ENCODE measurements at regions not wholly inside any gene's neighbourhood (a gene's known extent, or its start where the extent isn't known, plus 50 kb on each side); places are given as distances from the start of the nearest gene placed in this dataset.
"Not testable (repeated sequence)": the region's sequence is repeated elsewhere in the genome, so short reads cannot be mapped to it uniquely, and the experiment has no call there.

DNA sequence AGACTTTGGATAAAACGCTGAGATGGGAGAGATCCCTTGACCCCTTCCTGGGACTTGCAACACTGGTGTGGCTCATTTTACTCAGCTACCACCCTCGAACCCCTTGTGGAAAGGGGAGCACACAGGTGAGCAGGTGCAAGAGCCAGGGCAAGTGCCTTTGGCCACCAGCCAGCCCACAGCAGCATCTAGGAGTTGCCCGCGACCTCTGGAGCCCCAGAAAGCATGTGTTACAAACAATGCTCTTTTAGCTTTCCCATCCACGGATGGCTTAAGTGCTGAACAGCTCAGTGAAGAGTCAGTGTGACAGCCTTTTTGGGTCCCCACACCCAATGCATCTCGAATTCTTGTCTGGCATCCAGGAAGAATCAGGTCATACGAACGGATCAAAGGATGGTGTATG, 197.8 kb downstream of the MEMO1 start:
- no peak for DNase-seq
- TF ChIP-seq, protein P1, sequence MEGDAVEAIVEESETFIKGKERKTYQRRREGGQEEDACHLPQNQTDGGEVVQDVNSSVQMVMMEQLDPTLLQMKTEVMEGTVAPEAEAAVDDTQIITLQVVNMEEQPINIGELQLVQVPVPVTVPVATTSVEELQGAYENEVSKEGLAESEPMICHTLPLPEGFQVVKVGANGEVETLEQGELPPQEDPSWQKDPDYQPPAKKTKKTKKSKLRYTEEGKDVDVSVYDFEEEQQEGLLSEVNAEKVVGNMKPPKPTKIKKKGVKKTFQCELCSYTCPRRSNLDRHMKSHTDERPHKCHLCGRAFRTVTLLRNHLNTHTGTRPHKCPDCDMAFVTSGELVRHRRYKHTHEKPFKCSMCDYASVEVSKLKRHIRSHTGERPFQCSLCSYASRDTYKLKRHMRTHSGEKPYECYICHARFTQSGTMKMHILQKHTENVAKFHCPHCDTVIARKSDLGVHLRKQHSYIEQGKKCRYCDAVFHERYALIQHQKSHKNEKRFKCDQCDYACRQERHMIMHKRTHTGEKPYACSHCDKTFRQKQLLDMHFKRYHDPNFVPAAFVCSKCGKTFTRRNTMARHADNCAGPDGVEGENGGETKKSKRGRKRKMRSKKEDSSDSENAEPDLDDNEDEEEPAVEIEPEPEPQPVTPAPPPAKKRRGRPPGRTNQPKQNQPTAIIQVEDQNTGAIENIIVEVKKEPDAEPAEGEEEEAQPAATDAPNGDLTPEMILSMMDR (IDR thresholded peaks at IDR 0.05; ENCODE audit: low read depth, low read length): no peak
- Histone ChIP-seq H3K9me3 (ENCODE audit: severe bottlenecking) (no peaks in the 10 kb centered on the region), H3K27me3 (ENCODE audit: insufficient read depth, low read depth, severe bottlenecking) (peaks cover 11% of the 10 kb centered on the region), H3K27ac (no peak overlapping the region), H3K36me3 (no peaks in the 10 kb centered on the region), H3K4me3 (ENCODE audit: low read depth, low read length) (no peak overlapping the region)

DNA sequence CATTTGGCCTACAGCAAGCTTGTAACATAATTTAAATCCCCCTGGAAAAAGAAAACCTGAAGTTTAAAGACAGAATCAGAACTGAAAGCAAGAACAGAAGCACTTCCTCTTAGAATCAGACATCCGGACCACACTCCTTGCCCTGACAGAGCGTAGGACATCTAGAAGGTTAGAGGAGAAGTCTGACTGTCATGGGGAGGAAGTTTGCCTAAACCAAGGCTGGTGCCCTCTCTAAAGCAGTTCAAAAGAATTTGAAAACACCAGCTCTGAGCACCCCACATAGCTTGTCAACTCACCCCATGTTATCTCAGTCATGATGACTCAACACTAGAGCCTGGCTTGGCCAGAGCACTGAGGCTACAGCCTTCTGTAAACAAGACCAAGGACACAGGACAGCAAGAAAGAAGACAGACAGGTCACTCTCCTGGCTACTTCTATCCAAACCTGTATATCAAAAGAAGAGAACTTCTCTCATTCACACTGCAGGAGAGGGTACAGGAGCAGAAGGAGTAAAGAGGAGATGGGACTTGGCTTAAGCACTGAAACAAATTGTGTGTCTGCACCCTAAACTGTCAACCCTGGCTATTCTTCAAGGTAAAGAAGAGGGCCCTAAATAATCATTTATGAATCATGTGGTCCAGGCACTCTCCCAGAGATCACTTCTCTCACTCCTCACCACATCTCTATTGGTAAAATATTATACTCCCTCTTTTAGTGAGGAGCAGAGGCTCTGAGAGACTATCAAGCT, 198.6 kb downstream of the MEMO1 start:
- Histone ChIP-seq H3K27ac (no peak overlapping the region), H3K4me3 (ENCODE audit: low read depth, low read length) (no peak overlapping the region), H3K36me3 (no peaks in the 10 kb centered on the region), H3K9me3 (ENCODE audit: severe bottlenecking) (no peaks in the 10 kb centered on the region), H3K27me3 (ENCODE audit: insufficient read depth, low read depth, severe bottlenecking) (peaks cover 4% of the 10 kb centered on the region)
- no peak for DNase-seq
- TF ChIP-seq, protein P1 (IDR thresholded peaks at IDR 0.05; ENCODE audit: low read depth, low read length): no peak

DNA sequence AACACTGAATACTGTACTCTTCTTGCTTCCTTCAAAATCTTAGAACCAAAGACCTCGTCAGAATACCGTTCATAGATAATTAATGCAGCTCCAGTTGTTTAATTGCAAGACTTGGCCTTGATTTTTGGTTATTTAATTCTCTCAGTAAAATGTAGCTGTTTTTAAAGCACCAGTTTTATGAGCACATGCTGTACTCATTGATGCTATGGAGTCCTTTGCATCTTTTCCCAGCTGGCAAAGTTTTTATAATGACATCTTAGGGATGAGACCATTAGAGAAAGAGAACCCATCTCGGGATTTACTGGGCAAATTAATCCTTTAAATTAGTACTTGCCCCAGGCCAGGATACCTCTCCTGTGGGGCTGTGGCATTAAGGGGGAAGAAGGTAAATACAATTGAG, 199.3 kb downstream of the MEMO1 start:
- no peak overlapping the region for H3K4me3 ChIP-seq (ENCODE audit: low read depth, low read length)
- no peak overlapping the region for H3K27ac ChIP-seq
- TF ChIP-seq, protein P1 (IDR thresholded peaks at IDR 0.05; ENCODE audit: low read depth, low read length): no peak
- peaks cover 4% of the 10 kb centered on the region for H3K27me3 ChIP-seq (ENCODE audit: insufficient read depth, low read depth, severe bottlenecking)
- H3K36me3 ChIP-seq: no peaks in the 10 kb centered on the region
- DNase-seq: no peak
- H3K9me3 ChIP-seq (ENCODE audit: severe bottlenecking): no peaks in the 10 kb centered on the region

DNA sequence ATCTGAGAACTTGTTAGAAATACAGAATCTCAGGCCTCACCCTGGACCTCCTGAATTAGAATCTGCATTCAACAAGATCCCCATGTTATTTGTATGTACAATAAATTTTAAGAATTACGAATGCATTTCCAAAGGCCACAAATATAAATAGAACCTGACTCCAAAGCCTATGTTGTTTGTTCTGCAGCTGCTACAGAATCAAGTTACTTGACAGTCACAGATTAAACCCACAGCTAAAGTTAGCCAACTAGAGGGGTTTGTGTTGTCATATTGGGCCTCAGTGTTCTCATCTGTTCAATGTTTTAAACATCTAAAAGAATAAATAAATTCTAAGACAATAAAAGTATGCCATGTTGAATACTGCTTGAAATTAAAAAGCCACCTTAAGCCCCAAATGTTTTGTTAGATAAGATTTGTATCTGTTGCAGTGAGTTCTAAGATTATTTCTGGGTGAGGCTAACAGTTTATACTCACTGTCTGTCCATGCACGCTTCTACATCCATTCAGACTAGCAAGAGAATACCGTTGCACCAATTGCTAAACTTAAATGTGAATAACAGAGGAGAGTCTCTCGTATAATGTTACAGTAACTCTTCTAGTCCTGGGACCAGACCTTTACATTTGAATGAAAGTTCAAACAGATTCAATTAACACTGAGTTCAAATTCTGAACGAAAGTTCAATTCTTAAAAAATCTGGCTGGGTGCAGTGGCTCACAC, 200.4 kb downstream of the MEMO1 start:
- DNase-seq: no peak
- TF ChIP-seq, protein P1 (IDR thresholded peaks at IDR 0.05; ENCODE audit: low read depth, low read length): no peak
- Histone ChIP-seq H3K27me3 (ENCODE audit: insufficient read depth, low read depth, severe bottlenecking) (peaks cover 5% of the 10 kb centered on the region), H3K36me3 (no peaks in the 10 kb centered on the region), H3K9me3 (ENCODE audit: severe bottlenecking) (no peaks in the 10 kb centered on the region), H3K27ac (no peak overlapping the region), H3K4me3 (ENCODE audit: low read depth, low read length) (no peak overlapping the region)

DNA sequence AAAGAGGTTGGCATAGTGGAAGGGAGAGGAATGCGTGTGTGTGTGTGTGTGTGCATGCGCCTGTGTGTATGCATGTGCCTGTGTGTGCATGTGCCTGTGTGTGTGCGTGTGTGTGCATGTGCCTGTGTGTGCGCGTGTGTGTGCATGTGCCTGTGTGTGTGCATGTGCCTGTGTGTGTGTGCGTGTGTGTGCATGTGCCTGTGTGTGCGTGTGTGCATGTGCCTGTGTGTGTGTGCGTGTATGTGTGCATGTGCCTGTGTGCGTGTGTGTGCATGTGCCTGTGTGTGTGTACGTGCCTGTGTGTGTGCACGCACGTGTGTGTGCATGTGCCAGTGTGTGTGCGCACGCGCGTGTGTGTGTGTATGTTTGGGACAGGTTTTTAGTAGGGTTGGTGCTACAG, 205.1 kb downstream of the MEMO1 start:
- no peak for DNase-seq
- TF ChIP-seq, protein P1 (IDR thresholded peaks at IDR 0.05; ENCODE audit: low read depth, low read length): no peak
- Histone ChIP-seq H3K27ac (no peak overlapping the region), H3K36me3 (no peaks in the 10 kb centered on the region), H3K27me3 (ENCODE audit: insufficient read depth, low read depth, severe bottlenecking) (peaks cover 4% of the 10 kb centered on the region), H3K9me3 (ENCODE audit: severe bottlenecking) (no peaks in the 10 kb centered on the region), H3K4me3 (ENCODE audit: low read depth, low read length) (no peak overlapping the region)

DNA sequence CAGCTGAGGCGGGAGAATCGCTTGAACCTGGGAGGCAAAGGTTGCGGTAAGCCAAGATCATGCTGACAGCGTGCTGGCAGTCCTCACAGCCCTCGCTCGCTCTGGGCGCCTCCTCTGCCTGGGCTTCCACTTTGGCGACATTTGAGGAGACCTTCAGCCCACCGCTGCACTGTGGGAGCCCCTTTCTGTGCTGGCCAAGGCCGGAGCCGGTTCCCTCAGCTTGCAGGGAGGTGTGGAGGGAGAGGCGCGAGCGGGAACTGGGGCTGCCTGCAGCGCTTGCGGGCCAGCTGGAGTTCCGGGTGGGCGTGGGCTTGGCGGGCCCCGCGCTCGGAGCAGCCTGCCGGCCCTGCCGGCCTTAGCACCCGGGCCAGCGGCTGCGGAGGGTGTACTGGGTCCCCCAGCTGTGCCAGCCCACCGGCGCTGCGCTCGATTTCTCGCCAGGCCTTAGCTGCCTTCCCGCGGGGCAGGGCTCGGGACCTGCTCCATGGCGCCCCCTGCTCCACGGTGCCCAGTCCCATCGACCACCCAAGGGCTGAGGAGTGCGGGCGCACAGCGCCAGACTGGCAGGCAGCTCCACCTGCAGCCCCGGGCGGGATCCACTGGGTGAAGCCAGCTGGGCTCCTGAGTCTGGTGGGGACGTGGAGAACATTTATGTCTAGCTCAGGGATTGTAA, 207.2 kb downstream of the MEMO1 start:
- H3K4me3 ChIP-seq (ENCODE audit: low read depth, low read length); DNase-seq; H3K36me3 ChIP-seq; H3K9me3 ChIP-seq (ENCODE audit: severe bottlenecking); H3K27ac ChIP-seq: not testable (repeated sequence)
- H3K27me3 ChIP-seq (ENCODE audit: insufficient read depth, low read depth, severe bottlenecking): peaks cover 11% of the 10 kb centered on the region
